ENCODE measurements at regions not wholly inside any gene's neighbourhood (a gene's known extent, or its start where the extent isn't known, plus 50 kb on each side); places are given as distances from the start of the nearest gene placed in this dataset.
"Not testable (repeated sequence)": the region's sequence is repeated elsewhere in the genome, so short reads cannot be mapped to it uniquely, and the experiment has no call there.

DNA sequence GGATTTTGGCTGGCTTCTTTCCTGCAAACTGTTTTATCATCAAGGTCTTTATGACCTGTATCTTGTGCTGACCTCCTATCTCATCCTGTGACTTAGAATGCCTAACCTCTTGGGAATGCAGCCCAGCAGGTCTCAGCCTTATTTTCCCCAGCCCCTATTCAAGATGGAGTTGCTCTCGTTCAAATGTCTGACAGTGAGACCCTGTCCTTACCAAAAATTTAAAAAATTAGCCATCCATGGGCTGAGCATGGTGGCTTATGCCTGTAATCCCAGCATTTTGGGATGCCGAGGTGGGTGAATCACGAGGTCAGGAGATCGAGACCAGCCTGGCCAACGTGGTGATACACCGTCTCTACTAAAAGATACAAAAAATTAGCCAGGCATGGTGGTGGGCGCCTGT is 64.9 kb upstream of the GPR158 start:
- TF ChIP-seq, protein P1, sequence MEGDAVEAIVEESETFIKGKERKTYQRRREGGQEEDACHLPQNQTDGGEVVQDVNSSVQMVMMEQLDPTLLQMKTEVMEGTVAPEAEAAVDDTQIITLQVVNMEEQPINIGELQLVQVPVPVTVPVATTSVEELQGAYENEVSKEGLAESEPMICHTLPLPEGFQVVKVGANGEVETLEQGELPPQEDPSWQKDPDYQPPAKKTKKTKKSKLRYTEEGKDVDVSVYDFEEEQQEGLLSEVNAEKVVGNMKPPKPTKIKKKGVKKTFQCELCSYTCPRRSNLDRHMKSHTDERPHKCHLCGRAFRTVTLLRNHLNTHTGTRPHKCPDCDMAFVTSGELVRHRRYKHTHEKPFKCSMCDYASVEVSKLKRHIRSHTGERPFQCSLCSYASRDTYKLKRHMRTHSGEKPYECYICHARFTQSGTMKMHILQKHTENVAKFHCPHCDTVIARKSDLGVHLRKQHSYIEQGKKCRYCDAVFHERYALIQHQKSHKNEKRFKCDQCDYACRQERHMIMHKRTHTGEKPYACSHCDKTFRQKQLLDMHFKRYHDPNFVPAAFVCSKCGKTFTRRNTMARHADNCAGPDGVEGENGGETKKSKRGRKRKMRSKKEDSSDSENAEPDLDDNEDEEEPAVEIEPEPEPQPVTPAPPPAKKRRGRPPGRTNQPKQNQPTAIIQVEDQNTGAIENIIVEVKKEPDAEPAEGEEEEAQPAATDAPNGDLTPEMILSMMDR (IDR thresholded peaks at IDR 0.05): not testable (repeated sequence)
- TF ChIP-seq POLR2A (IDR thresholded peaks at IDR 0.05); EP300 (IDR thresholded peaks at IDR 0.05; ENCODE audit: low read depth): not testable (repeated sequence)
